HG02970 (cell line): ENCODE measurements at regions not wholly inside any gene's neighbourhood (a gene's known extent, or its start where the extent isn't known, plus 50 kb on each side); places are given as distances from the start of the nearest gene placed in this dataset.

ENCODE experiments used
- ATAC-seq: cut with Tn5 transposase; IDR thresholded peaks from one replicate; pipeline ENCODE4 v1.9.1; 2021; ENCODE audit warnings: mild to moderate bottlenecking, moderate library complexity, moderate number of reproducible peaks; ENCODE audit not compliant: unreplicated experiment, low FRiP score

GRCh38 chr5:135221187-135221473, 177.9 kb downstream of the MACROH2A1 start:
- no peak for ATAC-seq

- ATAC-seq, result no peak
Observed at GRCh38 chr5:135220394-135221186, 178.4 kb downstream of the MACROH2A1 start.

GRCh38 chr5:135219868-135220267, 179.2 kb downstream of the MACROH2A1 start:
- no peak for ATAC-seq

- no peak for ATAC-seq
Observed at GRCh38 chr5:135218790-135219568, 180.1 kb downstream of the MACROH2A1 start.

GRCh38 chr5:135218486-135218755, 180.6 kb downstream of the MACROH2A1 start:
- ATAC-seq, result no peak

GRCh38 chr5:135217669-135218485, 181.2 kb downstream of the MACROH2A1 start:
- ATAC-seq, result no peak

- no peak for ATAC-seq
Observed at GRCh38 chr5:135216471-135217343, 182.3 kb downstream of the MACROH2A1 start.

GRCh38 chr5:135215617-135216470, 181.8 kb upstream of the PITX1 start:
- no peak for ATAC-seq

GRCh38 chr5:135214897-135215616, 181.0 kb upstream of the PITX1 start:
- ATAC-seq, result no peak

GRCh38 chr5:135213466-135214239, 179.6 kb upstream of the PITX1 start:
- ATAC-seq, result no peak

- ATAC-seq, result no peak
Observed at GRCh38 chr5:135213027-135213386, 179.0 kb upstream of the PITX1 start.

GRCh38 chr5:135212361-135213026, 178.5 kb upstream of the PITX1 start:
- no peak for ATAC-seq

GRCh38 chr5:135211791-135212190, 177.8 kb upstream of the PITX1 start:
- no peak for ATAC-seq

GRCh38 chr5:135211083-135211790, 177.2 kb upstream of the PITX1 start:
- no peak for ATAC-seq

GRCh38 chr5:135210286-135211055, 176.4 kb upstream of the PITX1 start:
- no peak for ATAC-seq
